Uterus (tissue), 2 donors: ENCODE measurements at regions not wholly inside any gene's neighbourhood (a gene's known extent, or its start where the extent isn't known, plus 50 kb on each side); places are given as distances from the start of the nearest gene placed in this dataset.

ENCODE experiments used
- POLR2A ChIP-seq, 2 donors: fragments of 450-650 bp; IDR thresholded peaks; one replicate each; pipeline ENCODE4 v1.6.1; 2016; ENCODE audit warnings: antibody characterized with exemption in 2 of 2, mild to moderate bottlenecking in 1 of 2, moderate library complexity in 1 of 2
- TF ChIP-seq, protein P1 (sequence below), 4 experiments: fragments of 200-600 bp in 2 of 4; fragments of 450-650 bp in 2 of 4; sonication (generic) in 2 of 4; IDR thresholded peaks; one replicate each; pipeline ENCODE4 v1.5.1; 2016 to 2019; ENCODE audit warnings: antibody characterized with exemption in 4 of 4, mild to moderate bottlenecking in 2 of 4, moderate library complexity in 1 of 4

DNA sequence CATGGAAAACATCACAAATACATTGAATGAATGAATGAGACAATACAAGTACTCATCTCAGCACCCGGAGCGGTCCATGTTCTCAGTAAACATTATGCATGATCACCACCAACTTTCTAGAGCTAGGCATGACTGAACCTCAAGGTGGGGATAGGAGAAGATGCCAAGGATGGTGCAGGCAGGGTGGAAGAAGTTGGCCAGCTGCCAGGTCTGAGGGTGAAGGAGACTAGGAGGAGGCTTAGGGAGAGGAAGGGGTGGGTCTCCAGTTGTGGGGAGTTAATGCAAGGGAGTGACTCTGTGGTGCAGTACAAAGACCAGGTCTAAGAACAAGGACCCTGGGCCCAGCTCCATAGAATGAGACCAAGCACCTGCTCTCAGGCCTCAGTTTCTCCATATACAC, 91.7 kb downstream of the MATN1 start:
- no peak for TF ChIP-seq POLR2A (IDR thresholded peaks at IDR 0.05)
- TF ChIP-seq, protein P1, sequence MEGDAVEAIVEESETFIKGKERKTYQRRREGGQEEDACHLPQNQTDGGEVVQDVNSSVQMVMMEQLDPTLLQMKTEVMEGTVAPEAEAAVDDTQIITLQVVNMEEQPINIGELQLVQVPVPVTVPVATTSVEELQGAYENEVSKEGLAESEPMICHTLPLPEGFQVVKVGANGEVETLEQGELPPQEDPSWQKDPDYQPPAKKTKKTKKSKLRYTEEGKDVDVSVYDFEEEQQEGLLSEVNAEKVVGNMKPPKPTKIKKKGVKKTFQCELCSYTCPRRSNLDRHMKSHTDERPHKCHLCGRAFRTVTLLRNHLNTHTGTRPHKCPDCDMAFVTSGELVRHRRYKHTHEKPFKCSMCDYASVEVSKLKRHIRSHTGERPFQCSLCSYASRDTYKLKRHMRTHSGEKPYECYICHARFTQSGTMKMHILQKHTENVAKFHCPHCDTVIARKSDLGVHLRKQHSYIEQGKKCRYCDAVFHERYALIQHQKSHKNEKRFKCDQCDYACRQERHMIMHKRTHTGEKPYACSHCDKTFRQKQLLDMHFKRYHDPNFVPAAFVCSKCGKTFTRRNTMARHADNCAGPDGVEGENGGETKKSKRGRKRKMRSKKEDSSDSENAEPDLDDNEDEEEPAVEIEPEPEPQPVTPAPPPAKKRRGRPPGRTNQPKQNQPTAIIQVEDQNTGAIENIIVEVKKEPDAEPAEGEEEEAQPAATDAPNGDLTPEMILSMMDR (IDR thresholded peaks at IDR 0.05): no peak
